IPS-NIHi11 (cell line): ENCODE measurements at regions not wholly inside any gene's neighbourhood (a gene's known extent, or its start where the extent isn't known, plus 50 kb on each side); places are given as distances from the start of the nearest gene placed in this dataset.
A peak's percentile ranks its signal among the peaks of the same experiment; 100 is the strongest.

ENCODE experiments used
- DNase-seq: peaks from one replicate; pipeline ENCODE4 v3.0.0; 2012; ENCODE audit warnings: mixed read lengths, low spot score

DNA sequence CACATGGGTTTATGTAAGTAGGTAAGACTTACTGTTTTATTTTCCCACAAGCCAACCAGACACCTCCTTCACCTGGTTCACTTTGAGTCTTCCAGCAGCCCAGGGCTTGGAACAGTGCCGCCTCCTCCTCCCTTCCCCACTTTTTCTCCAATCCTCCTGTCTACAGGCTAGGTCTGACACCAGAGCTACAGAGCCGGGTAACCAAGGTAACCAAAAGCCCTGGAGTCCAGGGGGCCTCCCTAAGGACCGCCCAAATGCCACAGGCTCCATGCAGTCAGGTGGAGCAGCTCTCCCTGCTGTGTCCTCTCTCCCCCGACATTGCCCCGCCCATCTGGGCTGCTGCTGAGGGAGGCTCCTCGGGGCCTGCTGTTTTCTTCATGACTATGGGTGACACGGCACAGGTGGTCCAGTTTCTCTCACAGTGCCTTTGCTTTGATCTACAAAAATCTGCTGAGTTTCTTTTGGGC is 138.0 kb upstream of the EFNA5 start:
- DNase-seq, result peak; percentile 94

- no peak for DNase-seq
Measured at GRCh38 chr5:107807431-107807830, 136.7 kb upstream of the EFNA5 start.

DNA sequence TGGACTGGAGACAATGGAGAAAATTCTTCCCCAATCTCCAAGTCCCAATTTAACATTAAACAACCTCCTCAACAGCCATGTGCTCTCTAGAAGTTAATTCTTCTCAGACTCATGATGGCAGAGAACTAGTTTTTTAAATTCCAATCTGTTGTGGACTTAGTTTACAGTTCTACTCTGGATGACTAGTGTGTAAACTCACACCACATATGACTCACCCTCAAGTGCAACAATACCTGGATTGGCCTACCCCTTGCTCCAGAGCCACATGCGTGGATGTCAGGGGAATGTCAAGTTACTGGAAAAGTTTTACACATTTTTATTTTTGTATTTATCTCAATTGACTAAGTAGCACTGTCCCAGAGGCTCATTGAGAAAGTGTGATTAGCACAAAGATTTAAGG is 136.0 kb upstream of the EFNA5 start:
- no peak for DNase-seq

DNA sequence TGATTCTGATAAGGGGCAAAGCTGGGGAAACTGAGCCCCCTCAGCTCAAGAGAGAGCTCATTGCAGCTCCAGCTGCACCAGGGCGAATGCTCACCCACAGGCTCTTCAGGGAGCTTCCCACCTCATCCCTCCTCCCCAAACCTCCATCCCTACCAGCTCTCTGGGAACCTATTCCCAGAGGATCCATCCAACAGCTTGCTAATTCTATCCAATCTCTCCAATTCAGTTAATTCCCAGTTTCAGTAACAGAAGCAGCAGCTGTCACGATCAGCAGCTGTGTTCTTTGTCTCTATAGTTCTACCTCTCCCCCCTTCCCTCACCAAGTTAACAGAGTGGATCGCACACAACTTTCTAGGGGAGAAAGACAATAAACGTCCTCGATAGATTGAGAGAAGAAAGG is 135.5 kb upstream of the EFNA5 start:
- no peak for DNase-seq

- DNase-seq, result peak; percentile 35
Measured at GRCh38 chr5:107805824-107806223, 135.1 kb upstream of the EFNA5 start.

- DNase-seq, result no peak
Measured at GRCh38 chr5:107805166-107805565, 134.4 kb upstream of the EFNA5 start.

GRCh38 chr5:107803728-107804127 is 133.0 kb upstream of the EFNA5 start:
- DNase-seq, result no peak

DNA sequence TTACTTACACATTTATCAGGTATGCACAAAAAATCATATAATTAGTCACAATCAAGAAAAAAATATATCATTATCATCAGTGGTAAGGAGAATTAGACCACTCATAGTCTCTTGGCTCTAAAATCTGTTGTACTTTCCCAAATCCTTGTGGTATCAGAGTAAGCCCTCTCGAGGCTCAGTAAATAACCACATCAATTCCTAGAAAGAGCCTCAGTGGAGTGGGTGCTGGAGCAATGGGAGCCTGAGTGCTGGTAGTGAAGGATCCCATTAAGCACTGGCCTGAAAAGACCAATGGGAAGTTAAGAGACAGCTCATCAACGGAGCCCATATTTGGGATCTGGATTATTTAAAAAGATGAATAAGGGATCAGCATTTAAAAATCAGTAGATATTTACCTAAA is 130.3 kb upstream of the EFNA5 start:
- no peak for DNase-seq

GRCh38 chr5:107799306-107799705 is 128.6 kb upstream of the EFNA5 start:
- DNase-seq, result peak; percentile 14

GRCh38 chr5:107796797-107797196 is 126.1 kb upstream of the EFNA5 start:
- DNase-seq, result no peak

DNA sequence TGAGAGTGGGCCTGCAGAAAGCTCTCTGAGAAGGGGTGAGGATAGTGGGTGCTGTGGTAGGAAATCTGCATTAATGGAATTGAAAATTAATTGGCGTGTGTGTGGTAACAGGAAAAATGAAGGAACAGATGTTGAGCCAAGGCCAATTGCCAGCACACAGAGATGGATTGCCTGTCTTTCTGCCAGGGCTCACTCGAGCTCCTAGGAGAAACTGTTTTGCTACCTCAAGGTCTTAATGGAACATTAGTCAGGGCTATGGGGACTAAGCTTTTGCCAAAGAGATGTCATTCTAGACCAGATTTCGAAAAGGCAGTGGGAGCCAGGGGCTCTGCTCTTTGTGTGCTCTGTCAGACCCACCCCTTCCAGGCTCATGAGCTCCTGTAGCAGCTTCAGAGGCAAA is 124.0 kb upstream of the EFNA5 start:
- no peak for DNase-seq

DNA sequence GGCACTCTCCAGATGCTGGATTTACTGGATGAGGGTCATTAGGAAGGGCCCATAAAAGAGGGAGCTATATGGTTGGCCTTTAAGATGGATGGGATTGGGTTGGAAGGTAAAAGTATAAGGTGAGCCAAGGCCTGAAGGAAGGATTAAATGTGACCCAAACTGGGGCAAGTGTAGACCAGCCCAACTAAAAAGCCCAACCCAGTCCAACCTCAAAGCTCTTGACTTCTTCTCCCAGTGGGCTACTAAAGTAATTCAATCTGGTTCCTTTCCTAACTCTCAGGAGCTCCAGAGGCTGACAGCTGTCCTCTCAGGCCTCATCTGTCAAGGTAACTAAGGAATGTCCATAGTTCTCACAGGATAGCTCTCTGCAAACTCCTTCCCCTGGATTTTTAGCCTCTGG is 122.2 kb upstream of the EFNA5 start:
- no peak for DNase-seq

- no peak for DNase-seq
Measured at GRCh38 chr5:107790671-107791070, 119.9 kb upstream of the EFNA5 start.

DNA sequence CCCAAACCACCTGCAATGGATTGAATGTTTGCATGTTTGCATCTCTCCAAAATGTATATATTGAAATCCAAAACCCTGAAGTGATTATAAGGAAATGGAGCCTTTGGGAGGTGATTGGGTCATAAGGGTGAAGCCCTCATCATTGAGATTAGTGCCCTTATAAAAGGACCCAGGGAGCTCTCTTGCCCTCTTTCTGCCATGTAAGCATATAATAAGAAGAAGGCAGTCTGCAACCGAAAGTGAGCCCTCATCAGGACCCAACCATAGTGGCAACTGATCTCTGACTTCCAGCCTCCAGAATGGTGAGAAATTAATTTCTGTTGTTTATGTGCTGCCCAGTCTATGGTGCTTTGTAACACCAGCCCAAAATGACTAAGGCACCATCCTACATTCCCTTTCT is 115.7 kb upstream of the EFNA5 start:
- no peak for DNase-seq

- no peak for DNase-seq
Measured at GRCh38 chr5:107783551-107783950, 112.8 kb upstream of the EFNA5 start.

DNA sequence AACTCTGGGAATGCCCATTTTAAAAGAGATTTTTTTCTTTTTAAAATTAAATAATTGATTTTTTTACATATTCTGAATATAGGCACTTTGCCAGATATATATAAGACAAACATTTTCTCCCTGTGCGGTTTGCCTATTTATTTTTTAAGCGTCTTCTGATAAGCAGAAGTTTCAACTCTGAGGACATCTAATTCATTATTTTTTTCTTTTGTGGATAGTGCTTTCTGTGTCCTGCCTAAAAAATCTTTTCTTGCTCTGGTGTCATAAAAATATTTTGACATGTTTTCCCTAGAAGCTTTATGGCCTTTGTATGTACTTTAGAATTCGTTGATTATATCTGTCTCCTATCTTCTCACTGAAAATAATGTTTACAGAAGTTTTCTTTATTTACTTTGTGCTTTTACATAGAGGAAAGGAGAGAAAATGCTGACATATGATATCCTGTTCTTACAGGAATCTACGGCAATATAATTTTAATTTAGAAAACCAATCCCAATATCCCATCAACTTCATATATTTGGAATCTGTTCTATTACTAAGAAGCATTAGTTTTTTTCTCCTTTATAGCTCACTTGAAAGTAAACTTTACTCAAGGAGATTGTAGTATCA is 111.9 kb upstream of the EFNA5 start:
- DNase-seq, result no peak

DNA sequence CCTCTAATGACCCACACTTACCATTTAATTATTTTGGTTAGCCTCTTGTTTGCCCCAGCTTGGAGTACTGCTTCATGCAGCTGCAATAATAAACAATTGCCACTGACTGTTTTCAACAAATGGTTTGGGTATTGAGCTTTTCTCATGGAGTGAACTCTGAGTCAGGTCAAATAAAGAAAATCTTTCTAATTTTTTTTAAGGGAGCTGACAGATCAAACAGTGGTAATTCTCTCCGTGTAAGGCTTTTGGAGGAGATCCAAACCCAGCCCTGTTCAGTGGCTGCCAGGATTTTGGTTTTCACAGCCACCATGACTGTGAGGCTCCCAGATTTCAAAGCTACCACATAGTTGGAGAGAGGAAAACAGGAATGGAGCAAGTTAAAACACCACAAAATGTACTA is 110.7 kb upstream of the EFNA5 start:
- DNase-seq, result no peak

- DNase-seq, result no peak
Measured at GRCh38 chr5:107779437-107779836, 108.7 kb upstream of the EFNA5 start.

DNA sequence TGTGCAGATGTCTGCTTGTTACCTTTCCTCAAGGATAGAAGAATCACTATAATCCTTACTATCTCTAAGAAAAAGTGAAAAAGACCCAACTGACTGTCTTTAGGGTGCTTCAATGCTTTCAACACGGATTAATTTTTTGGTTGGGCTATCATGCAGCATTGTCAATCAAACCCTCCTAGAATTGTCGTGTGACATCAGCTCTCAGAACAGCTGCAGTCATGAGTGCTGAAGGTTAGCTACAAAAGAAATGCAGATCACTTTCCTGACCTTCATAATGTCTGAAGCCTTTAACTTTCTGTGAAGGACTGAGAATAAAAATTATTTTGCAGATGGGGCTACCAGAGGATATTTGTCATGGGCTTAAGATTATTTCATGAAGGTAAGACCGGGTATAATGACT is 107.9 kb upstream of the EFNA5 start:
- DNase-seq, result no peak

DNA sequence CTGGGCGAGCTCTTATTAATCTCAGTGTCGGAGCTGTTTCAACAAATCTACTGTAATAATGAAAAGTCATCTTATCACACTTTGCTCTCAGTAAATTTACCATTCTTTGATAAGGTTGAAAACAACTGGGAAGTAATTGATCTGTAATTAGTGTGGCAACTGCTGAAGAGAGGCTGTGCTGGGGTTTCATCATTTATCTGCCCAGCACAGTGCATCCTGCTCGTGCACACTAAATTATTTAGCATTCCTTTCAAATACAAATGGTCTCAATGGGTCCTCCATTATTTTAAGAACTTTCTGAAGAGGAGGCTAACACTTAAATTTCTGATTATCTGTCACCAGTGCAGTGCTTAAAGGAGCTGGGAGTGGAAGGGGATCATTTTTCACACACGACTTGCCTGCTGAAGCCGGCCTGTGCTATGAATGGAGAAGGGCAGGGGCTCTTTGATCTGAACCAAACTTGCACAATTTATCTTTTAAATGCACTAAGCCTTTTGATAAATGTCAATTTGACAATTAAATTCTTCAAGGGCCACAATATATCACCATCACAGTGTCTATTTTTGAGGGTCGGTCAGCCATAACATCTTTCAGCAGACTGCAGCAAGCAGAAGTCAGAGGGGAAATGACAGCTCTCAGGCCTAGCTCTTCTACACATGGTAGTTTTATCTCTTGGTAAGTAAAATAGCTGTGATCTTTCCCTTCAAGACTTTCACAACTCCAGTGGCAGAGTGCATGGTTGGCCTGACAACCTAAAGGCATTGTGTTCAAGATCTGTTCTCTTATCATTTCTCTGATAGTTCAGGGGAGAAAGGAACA is 106.4 kb upstream of the EFNA5 start:
- DNase-seq, result no peak

GRCh38 chr5:107776506-107776905 is 105.8 kb upstream of the EFNA5 start:
- no peak for DNase-seq

- DNase-seq, result no peak
Measured at GRCh38 chr5:107774316-107774715, 103.6 kb upstream of the EFNA5 start.

- no peak for DNase-seq
Measured at GRCh38 chr5:107773479-107773878, 102.7 kb upstream of the EFNA5 start.
